ENCODE measurements at regions not wholly inside any gene's neighbourhood (a gene's known extent, or its start where the extent isn't known, plus 50 kb on each side); places are given as distances from the start of the nearest gene placed in this dataset.

DNA sequence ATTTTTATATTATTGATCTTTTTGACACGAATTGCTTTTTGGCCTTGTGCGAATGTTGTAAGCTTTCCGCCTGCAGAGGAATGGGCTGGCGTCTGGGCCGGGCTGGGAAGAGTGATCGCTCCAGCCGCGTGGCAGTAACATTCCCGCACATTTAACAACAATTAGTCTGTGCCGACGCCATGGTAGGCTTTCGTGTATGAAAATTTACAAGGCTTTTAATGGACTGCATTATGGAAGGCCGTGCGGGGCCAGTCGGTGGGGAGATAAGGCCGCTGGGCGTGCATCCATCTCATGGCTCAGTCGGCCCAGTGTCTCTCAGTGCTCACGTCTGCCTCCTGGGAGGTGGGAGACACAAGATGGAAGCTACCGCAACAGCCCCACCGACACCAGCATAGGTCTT is 142.2 kb downstream of the PHETA1 start:
- H3K4me3 ChIP-seq (ENCODE audit: low read depth, low read length) = no peak overlapping the region
- H3K4me1 ChIP-seq (ENCODE audit: control insufficient read depth, insufficient read depth, low read length) = no peaks in the 10 kb centered on the region
- no peak overlapping the region for H3K9ac ChIP-seq (ENCODE audit: low read depth, low read length)
- H3K9me3 ChIP-seq (ENCODE audit: control insufficient read depth, insufficient read depth, low read length) = no peaks in the 10 kb centered on the region
- no peaks in the 10 kb centered on the region for H3K36me3 ChIP-seq (ENCODE audit: control insufficient read depth, insufficient read depth, low read length)
- H3K27me3 ChIP-seq (ENCODE audit: control insufficient read depth, insufficient read depth, low read length) = no peaks in the 10 kb centered on the region

DNA sequence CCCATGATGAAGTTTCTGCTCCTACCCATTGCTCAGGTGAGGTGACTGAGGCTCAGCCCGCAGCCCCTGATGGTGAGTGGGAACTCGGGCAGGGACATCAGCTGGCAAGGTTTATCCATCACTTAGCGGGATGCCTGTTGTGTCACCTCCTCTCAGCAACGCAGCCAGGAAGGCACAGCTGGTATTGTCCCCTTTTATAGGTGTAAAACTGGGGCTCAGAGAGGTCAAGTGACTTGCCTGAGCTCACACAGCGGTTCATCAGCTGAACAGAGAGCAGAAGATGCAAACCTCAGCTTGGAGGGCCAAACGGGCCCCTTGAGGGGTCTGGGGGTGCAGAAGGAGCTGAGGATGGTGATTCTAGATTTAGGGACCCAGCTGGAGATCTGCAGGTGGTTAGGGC is 143.6 kb downstream of the PHETA1 start:
- Histone ChIP-seq H3K4me1 (ENCODE audit: control insufficient read depth, insufficient read depth, low read length) (no peaks in the 10 kb centered on the region), H3K9ac (ENCODE audit: low read depth, low read length) (no peak overlapping the region), H3K36me3 (ENCODE audit: control insufficient read depth, insufficient read depth, low read length) (no peaks in the 10 kb centered on the region), H3K4me3 (ENCODE audit: low read depth, low read length) (no peak overlapping the region), H3K27me3 (ENCODE audit: control insufficient read depth, insufficient read depth, low read length) (no peaks in the 10 kb centered on the region), H3K9me3 (ENCODE audit: control insufficient read depth, insufficient read depth, low read length) (no peaks in the 10 kb centered on the region)

DNA sequence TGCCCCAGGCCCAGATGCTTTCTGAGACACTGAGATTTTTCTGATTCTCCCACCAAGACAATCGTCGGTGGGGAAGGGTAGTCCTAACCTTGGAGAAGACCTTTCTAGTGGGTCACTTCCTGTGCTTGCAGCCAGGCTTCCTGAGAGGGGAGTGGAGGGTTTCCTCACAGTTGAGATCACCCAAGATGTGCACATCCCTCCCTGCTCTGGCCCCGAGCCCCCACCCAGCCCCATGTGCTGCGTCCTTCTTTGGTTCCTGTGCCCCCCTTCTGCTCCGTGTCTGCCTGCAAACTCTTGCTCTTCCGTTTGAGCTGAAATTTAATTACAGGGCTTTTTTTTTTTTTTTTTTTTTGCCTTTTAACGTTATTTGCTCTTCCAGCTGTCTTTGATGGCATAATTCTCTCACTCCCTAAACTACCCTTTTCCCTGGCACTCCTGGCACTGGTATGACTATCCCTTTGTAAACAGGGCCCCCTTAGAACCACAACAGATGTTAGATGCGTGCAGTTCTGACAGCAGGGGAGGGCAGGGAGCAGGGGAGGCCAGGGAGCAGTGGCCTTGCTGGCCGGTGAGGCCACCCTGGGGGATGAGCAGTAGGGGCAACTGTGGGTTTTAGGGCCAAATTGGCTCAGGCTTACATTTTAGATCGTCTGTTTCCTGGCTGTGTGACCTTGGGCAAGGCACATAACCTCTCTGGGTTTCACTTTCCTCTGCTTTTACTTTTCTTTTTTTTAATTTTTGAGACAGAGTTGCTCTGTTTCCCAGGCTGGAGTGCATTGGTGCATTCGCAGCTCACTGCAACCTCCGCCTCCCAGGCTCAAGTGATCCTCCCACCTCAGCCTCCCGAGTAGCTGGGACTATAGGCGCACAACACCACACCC is 144.5 kb downstream of the PHETA1 start:
- Histone ChIP-seq H3K36me3 (ENCODE audit: control insufficient read depth, insufficient read depth, low read length) (no peaks in the 10 kb centered on the region), H3K27me3 (ENCODE audit: control insufficient read depth, insufficient read depth, low read length) (no peaks in the 10 kb centered on the region), H3K9me3 (ENCODE audit: control insufficient read depth, insufficient read depth, low read length) (no peaks in the 10 kb centered on the region), H3K9ac (ENCODE audit: low read depth, low read length) (no peak overlapping the region), H3K4me3 (ENCODE audit: low read depth, low read length) (no peak overlapping the region), H3K4me1 (ENCODE audit: control insufficient read depth, insufficient read depth, low read length) (no peaks in the 10 kb centered on the region)

DNA sequence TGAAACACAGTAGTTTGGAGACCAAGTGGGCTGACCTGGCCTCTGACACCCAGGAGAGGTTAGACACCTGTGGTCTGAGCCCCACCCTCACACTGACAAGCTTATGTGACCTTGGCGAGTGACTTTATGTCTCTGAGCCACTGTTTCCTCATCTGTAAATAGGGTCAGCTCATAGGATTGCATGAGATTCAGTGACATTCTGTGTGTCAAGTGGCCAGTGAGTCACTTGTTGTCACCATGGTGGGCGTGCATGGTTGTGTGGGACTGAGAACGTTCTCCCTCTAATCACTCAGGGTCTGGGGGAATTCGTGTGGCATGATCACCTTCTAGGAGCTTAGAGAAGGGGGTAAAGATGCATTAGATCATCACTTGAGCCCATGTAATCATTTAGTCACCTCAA is 146.4 kb downstream of the PHETA1 start:
- H3K4me1 ChIP-seq (ENCODE audit: control insufficient read depth, insufficient read depth, low read length) = no peaks in the 10 kb centered on the region
- no peak overlapping the region for H3K9ac ChIP-seq (ENCODE audit: low read depth, low read length)
- no peaks in the 10 kb centered on the region for H3K9me3 ChIP-seq (ENCODE audit: control insufficient read depth, insufficient read depth, low read length)
- H3K4me3 ChIP-seq (ENCODE audit: low read depth, low read length) = no peak overlapping the region
- no peaks in the 10 kb centered on the region for H3K36me3 ChIP-seq (ENCODE audit: control insufficient read depth, insufficient read depth, low read length)
- no peaks in the 10 kb centered on the region for H3K27me3 ChIP-seq (ENCODE audit: control insufficient read depth, insufficient read depth, low read length)

DNA sequence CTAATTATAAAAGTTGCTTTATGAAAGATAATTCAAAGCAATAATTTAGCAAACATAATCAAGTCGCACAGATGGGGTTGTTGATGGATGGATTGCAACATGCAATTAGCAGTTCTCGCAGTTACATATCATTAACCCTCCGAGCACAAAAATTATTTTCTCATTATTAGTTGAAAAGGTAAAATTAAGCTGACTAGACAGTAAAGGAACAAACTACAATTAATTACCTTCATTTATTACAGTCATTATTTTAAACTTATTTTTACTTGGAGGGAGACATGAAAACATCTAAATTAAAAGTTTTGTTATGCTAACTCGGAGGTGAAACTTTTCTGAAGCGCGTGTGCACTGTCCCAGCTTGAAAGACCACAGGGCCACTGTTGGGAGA is 146.9 kb downstream of the PHETA1 start:
- H3K4me1 ChIP-seq (ENCODE audit: control insufficient read depth, insufficient read depth, low read length) = no peaks in the 10 kb centered on the region
- no peaks in the 10 kb centered on the region for H3K27me3 ChIP-seq (ENCODE audit: control insufficient read depth, insufficient read depth, low read length)
- no peak overlapping the region for H3K4me3 ChIP-seq (ENCODE audit: low read depth, low read length)
- H3K36me3 ChIP-seq (ENCODE audit: control insufficient read depth, insufficient read depth, low read length) = no peaks in the 10 kb centered on the region
- H3K9me3 ChIP-seq (ENCODE audit: control insufficient read depth, insufficient read depth, low read length) = no peaks in the 10 kb centered on the region
- no peak overlapping the region for H3K9ac ChIP-seq (ENCODE audit: low read depth, low read length)

DNA sequence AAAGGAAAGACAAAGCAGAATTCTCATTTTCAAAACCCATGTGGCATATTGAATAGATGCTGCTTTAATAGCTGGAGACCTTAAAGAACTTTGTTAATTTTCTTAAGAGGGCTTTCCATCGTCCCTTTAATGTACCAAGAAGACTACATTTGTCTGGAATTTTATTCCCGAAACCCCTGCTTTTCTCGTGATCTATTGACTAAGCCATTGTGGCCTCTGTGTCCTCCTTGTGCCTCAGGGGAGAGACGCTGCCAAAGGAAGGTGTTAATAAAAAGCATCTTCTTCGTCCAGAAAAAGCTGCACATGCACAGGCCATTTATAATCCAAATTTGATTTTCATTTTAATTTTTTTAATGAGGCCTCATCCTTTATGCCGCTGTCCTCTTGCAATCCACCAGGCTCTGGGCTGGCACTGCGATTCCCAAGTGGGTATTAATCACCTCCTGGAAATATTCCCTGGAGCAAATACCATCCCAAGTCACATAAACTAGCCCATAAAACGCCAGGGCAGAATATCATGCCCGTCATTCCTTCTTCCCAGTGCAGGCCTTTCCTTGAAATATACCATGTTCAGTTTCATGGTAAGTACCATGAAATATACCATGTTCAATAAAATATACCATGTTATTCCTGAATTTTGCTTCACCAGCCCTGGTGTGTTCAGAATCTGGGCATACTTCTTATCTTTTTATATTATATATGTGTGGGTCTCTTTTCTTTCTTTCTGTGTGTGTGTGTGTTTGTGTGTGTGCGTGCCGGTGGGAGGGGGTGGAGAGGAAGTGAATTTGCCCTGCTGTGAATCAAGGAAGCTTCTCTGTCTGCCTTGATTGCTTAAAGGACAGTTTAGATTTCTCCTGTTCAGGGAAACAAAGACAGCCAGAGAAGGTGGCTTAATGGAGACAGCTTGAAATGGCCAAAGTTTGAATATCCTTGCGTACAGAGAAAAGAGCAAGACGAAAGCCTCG is 147.6 kb downstream of the PHETA1 start:
- H3K4me3 ChIP-seq (ENCODE audit: low read depth, low read length) = no peak overlapping the region
- H3K9ac ChIP-seq (ENCODE audit: low read depth, low read length) = no peak overlapping the region
- no peaks in the 10 kb centered on the region for H3K9me3 ChIP-seq (ENCODE audit: control insufficient read depth, insufficient read depth, low read length)
- no peaks in the 10 kb centered on the region for H3K36me3 ChIP-seq (ENCODE audit: control insufficient read depth, insufficient read depth, low read length)
- no peaks in the 10 kb centered on the region for H3K4me1 ChIP-seq (ENCODE audit: control insufficient read depth, insufficient read depth, low read length)
- no peaks in the 10 kb centered on the region for H3K27me3 ChIP-seq (ENCODE audit: control insufficient read depth, insufficient read depth, low read length)

DNA sequence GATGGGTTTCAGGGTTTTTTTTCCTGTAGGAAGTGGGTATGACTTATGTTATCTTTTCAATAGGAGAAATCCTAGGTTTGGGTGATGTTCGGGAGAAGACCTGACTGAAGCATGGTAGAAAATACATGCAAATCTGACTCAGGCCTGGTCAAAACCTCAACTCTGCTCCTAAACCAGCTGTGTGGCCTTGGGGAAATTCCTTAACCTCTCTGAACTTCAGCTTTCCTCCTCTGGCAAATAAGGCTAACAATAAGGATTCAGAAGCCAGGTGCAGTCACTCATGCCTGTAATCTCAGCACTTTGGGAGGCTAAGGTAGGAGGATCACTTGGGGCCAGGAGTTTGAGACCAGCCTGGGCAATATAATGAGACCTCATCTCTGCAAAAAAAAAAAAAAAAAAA is 148.5 kb downstream of the PHETA1 start:
- Histone ChIP-seq H3K4me1 (ENCODE audit: control insufficient read depth, insufficient read depth, low read length) (no peaks in the 10 kb centered on the region), H3K9me3 (ENCODE audit: control insufficient read depth, insufficient read depth, low read length) (no peaks in the 10 kb centered on the region), H3K36me3 (ENCODE audit: control insufficient read depth, insufficient read depth, low read length) (no peaks in the 10 kb centered on the region), H3K27me3 (ENCODE audit: control insufficient read depth, insufficient read depth, low read length) (no peaks in the 10 kb centered on the region), H3K4me3 (ENCODE audit: low read depth, low read length) (no peak overlapping the region), H3K9ac (ENCODE audit: low read depth, low read length) (no peak overlapping the region)

DNA sequence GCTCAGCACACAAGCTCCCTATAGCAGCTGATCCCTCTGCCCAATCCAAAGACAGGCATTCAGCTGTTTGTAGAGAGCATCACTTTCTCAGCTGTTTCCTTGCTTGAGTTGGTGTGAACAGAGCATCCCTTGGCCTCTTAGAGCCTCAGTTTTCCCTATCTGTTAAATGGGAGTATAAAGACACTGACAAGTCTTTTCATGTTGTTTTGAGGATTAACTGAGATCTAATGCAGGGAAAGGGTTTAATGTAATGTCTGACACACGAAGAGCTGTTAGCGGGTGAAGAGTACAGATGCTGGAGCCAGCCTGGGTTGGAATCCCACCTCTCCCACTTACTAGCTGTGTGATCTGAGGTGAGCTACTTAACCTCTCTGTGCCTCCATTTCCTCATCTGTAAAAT is 149.5 kb downstream of the PHETA1 start:
- Histone ChIP-seq H3K36me3 (ENCODE audit: control insufficient read depth, insufficient read depth, low read length) (no peaks in the 10 kb centered on the region), H3K4me3 (ENCODE audit: low read depth, low read length) (no peak overlapping the region), H3K27me3 (ENCODE audit: control insufficient read depth, insufficient read depth, low read length) (no peaks in the 10 kb centered on the region), H3K9me3 (ENCODE audit: control insufficient read depth, insufficient read depth, low read length) (no peaks in the 10 kb centered on the region), H3K9ac (ENCODE audit: low read depth, low read length) (no peak overlapping the region), H3K4me1 (ENCODE audit: control insufficient read depth, insufficient read depth, low read length) (no peaks in the 10 kb centered on the region)

DNA sequence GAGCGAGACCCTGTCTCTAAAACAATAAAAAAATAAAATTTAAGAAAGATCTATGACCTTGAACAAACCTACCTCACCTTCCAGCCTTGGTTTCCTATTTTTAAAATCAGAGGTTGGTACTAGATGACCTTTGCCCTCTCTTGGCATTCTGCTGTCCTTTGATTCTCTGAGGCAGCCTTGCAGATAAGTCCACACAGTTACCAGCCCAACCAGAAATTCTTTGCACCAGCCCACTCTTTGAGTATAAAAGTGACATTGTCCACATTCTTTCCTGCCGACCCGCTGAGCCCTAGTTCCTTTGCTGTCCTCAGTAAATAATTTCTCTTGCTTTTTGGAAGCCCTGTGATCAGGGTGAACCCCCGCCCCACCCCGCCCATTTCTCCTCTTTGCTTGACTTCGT is 150.4 kb downstream of the PHETA1 start:
- no peak overlapping the region for H3K4me3 ChIP-seq (ENCODE audit: low read depth, low read length)
- H3K9me3 ChIP-seq (ENCODE audit: control insufficient read depth, insufficient read depth, low read length) = no peaks in the 10 kb centered on the region
- H3K36me3 ChIP-seq (ENCODE audit: control insufficient read depth, insufficient read depth, low read length) = no peaks in the 10 kb centered on the region
- no peaks in the 10 kb centered on the region for H3K4me1 ChIP-seq (ENCODE audit: control insufficient read depth, insufficient read depth, low read length)
- no peaks in the 10 kb centered on the region for H3K27me3 ChIP-seq (ENCODE audit: control insufficient read depth, insufficient read depth, low read length)
- H3K9ac ChIP-seq (ENCODE audit: low read depth, low read length) = no peak overlapping the region

DNA sequence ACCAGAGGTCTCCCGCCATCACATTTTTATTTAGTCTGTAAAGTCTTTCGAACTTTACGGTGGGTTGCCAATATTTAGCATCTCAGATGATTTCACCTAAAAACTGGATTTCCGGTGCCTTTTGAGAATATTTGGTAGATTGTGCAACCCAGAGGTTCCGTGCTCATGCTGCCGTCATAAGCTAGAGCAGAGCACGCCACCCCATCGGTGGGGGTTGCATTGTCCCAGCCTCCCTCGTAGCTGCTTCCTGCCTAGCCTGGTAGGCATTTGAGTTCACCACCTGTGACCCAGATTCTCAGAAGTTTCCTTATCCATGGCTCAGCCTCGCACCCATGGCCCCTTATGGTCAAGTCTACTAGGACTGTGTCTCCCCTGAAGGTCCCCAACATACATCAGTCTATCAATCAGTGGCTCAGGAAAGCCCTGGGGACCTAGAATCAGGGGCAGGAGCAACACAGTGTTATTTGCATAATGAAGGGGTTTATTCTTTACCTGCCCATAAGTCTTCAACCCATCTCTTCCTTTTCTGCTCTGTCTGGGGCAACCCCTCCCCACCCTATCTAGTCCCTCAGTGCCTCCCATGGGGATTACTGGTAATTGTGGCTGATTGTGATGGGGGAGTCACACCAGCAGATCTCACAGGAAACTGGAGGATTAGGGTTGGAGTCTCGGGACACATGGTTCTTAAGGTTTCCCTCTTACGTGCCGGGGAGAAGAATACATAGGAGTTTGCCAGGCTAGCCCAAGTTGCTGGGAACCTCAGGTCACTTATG is 152.3 kb downstream of the PHETA1 start:
- H3K36me3 ChIP-seq (ENCODE audit: control insufficient read depth, insufficient read depth, low read length) = no peaks in the 10 kb centered on the region
- H3K27me3 ChIP-seq (ENCODE audit: control insufficient read depth, insufficient read depth, low read length) = no peaks in the 10 kb centered on the region
- H3K9ac ChIP-seq (ENCODE audit: low read depth, low read length) = no peak overlapping the region
- H3K4me1 ChIP-seq (ENCODE audit: control insufficient read depth, insufficient read depth, low read length) = no peaks in the 10 kb centered on the region
- no peaks in the 10 kb centered on the region for H3K9me3 ChIP-seq (ENCODE audit: control insufficient read depth, insufficient read depth, low read length)
- H3K4me3 ChIP-seq (ENCODE audit: low read depth, low read length) = no peak overlapping the region

DNA sequence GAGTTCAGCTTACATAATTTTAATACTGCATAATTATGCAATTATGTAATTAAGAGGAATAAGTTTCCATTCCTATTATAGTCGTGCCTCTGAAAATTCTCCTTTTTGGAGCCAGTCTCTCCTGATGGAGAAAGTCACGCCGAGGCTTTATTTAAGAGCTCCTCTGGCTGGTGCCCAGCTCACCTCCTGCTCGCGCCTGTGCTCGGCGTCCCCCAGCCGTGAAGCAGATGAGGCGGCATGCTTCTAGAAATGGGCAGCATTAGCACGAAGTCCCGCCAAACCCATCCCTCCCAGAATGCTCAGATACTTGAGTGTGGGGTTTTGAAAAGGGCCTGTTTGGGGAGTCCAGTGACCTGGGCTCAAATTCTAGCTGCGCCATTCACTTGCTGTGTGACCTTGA is 153.0 kb downstream of the PHETA1 start:
- no peaks in the 10 kb centered on the region for H3K4me1 ChIP-seq (ENCODE audit: control insufficient read depth, insufficient read depth, low read length)
- H3K27me3 ChIP-seq (ENCODE audit: control insufficient read depth, insufficient read depth, low read length) = no peaks in the 10 kb centered on the region
- no peak overlapping the region for H3K4me3 ChIP-seq (ENCODE audit: low read depth, low read length)
- H3K36me3 ChIP-seq (ENCODE audit: control insufficient read depth, insufficient read depth, low read length) = no peaks in the 10 kb centered on the region
- H3K9ac ChIP-seq (ENCODE audit: low read depth, low read length) = no peak overlapping the region
- no peaks in the 10 kb centered on the region for H3K9me3 ChIP-seq (ENCODE audit: control insufficient read depth, insufficient read depth, low read length)

Data from iPS-15b (cell line).